ENCODE measurements at regions not wholly inside any gene's neighbourhood (a gene's known extent, or its start where the extent isn't known, plus 50 kb on each side); places are given as distances from the start of the nearest gene placed in this dataset.

GRCh38 chr1:47679826-47680225, 242.0 kb downstream of the FOXD2 start:
- TF ChIP-seq EZH2 (IDR thresholded peaks at IDR 0.05; ENCODE audit: insufficient read depth, poor library complexity, severe bottlenecking) (no peak), EZH2phosphoT487 (IDR thresholded peaks at IDR 0.05; ENCODE audit: insufficient read depth, low read depth) (no peak)
- Histone ChIP-seq H3K79me2 (ENCODE audit: insufficient read depth) (no peaks in the 10 kb centered on the region), H3K27ac (no peak overlapping the region), H3K9me2 (ENCODE audit: insufficient read depth) (no peaks in the 10 kb centered on the region), H3K9ac (no peak overlapping the region), H3K4me1 (ENCODE audit: insufficient read depth) (no peaks in the 10 kb centered on the region), H3K27me3 (replicated peaks; ENCODE audit: insufficient read depth) (no peaks in the 10 kb centered on the region; the same call in 1 of the 2 replicates), H3K36me3 (ENCODE audit: low read depth) (no peaks in the 10 kb centered on the region), H4K20me1 (ENCODE audit: insufficient read depth) (no peaks in the 10 kb centered on the region), H3K4me3 (no peak overlapping the region), H3K4me2 (ENCODE audit: unreplicated experiment) (no peak overlapping the region), H3F3A (ENCODE audit: insufficient read depth) (no peaks in the 10 kb centered on the region), H3K9me3 (ENCODE audit: low read depth) (no peaks in the 10 kb centered on the region), H2AFZ (no peak overlapping the region)
- in situ Hi-C loops (cut with MboI), result no loop called here
- DNase-seq, result no peak
- 84 to 92% methylated on average over 7 of the region's 7 CpGs for WGBS, 2 experiments (ENCODE audit: low coverage in 1 of 2, low lambda C conversion rate in 2 of 2, missing lambda C conversion rate in 2 of 2)

GRCh38 chr1:47680815-47681475, 243.1 kb downstream of the FOXD2 start:
- no peaks in the 10 kb centered on the region for H3K9me2 ChIP-seq (ENCODE audit: insufficient read depth)
- H4K20me1 ChIP-seq (ENCODE audit: insufficient read depth), result no peaks in the 10 kb centered on the region
- no peak overlapping the region for H3K27ac ChIP-seq
- no peaks in the 10 kb centered on the region for H3K79me2 ChIP-seq (ENCODE audit: insufficient read depth)
- WGBS, 2 experiments (ENCODE audit: low coverage in 1 of 2, low lambda C conversion rate in 2 of 2, missing lambda C conversion rate in 2 of 2), result 58 to 62% methylated on average over 10 of the region's 10 CpGs
- no peak for DNase-seq
- H3K9ac ChIP-seq, result no peak overlapping the region
- H3K4me2 ChIP-seq (ENCODE audit: unreplicated experiment), result no peak overlapping the region
- H3K27me3 ChIP-seq (replicated peaks; ENCODE audit: insufficient read depth), result no peaks in the 10 kb centered on the region; the same call in none of the 2 replicates
- no peak overlapping the region for H3K4me3 ChIP-seq
- H3K36me3 ChIP-seq (ENCODE audit: low read depth), result no peaks in the 10 kb centered on the region
- H3F3A ChIP-seq (ENCODE audit: insufficient read depth), result no peaks in the 10 kb centered on the region
- in situ Hi-C loops (cut with MboI), result no loop called here
- TF ChIP-seq EZH2 (IDR thresholded peaks at IDR 0.05; ENCODE audit: insufficient read depth, poor library complexity, severe bottlenecking) (no peak), EZH2phosphoT487 (IDR thresholded peaks at IDR 0.05; ENCODE audit: insufficient read depth, low read depth) (no peak)
- no peaks in the 10 kb centered on the region for H3K9me3 ChIP-seq (ENCODE audit: low read depth)
- H3K4me1 ChIP-seq (ENCODE audit: insufficient read depth), result no peaks in the 10 kb centered on the region
- no peak overlapping the region for H2AFZ ChIP-seq

GRCh38 chr1:47681735-47682134, 243.9 kb downstream of the FOXD2 start:
- H4K20me1 ChIP-seq (ENCODE audit: insufficient read depth), result no peaks in the 10 kb centered on the region
- H3K27ac ChIP-seq, result no peak overlapping the region
- TF ChIP-seq EZH2phosphoT487 (IDR thresholded peaks at IDR 0.05; ENCODE audit: insufficient read depth, low read depth) (no peak), EZH2 (IDR thresholded peaks at IDR 0.05; ENCODE audit: insufficient read depth, poor library complexity, severe bottlenecking) (no peak)
- H3K27me3 ChIP-seq (replicated peaks; ENCODE audit: insufficient read depth), result no peaks in the 10 kb centered on the region; the same call in none of the 2 replicates
- no peaks in the 10 kb centered on the region for H3F3A ChIP-seq (ENCODE audit: insufficient read depth)
- no peak overlapping the region for H3K9ac ChIP-seq
- no peak overlapping the region for H3K4me2 ChIP-seq (ENCODE audit: unreplicated experiment)
- H3K4me1 ChIP-seq (ENCODE audit: insufficient read depth), result no peaks in the 10 kb centered on the region
- no peak overlapping the region for H3K4me3 ChIP-seq
- no peak for DNase-seq
- H3K9me3 ChIP-seq (ENCODE audit: low read depth), result no peaks in the 10 kb centered on the region
- no peaks in the 10 kb centered on the region for H3K36me3 ChIP-seq (ENCODE audit: low read depth)
- no peak overlapping the region for H2AFZ ChIP-seq
- WGBS, 2 experiments (ENCODE audit: low coverage in 1 of 2, low lambda C conversion rate in 2 of 2, missing lambda C conversion rate in 2 of 2), result 64 to 68% methylated on average over 4 of the region's 4 CpGs
- H3K79me2 ChIP-seq (ENCODE audit: insufficient read depth), result no peaks in the 10 kb centered on the region
- no peaks in the 10 kb centered on the region for H3K9me2 ChIP-seq (ENCODE audit: insufficient read depth)
- in situ Hi-C loops (cut with MboI), result no loop called here

- 36 to 54% methylated on average over 7 of the region's 7 CpGs for WGBS, 2 experiments (ENCODE audit: low coverage in 1 of 2, low lambda C conversion rate in 2 of 2, missing lambda C conversion rate in 2 of 2)
Observed at GRCh38 chr1:47682198-47682597, 244.4 kb downstream of the FOXD2 start.

More at GRCh38 chr1:47682198-47682597, 244.4 kb downstream of the FOXD2 start:
- Histone ChIP-seq H3K79me2 (ENCODE audit: insufficient read depth) (no peaks in the 10 kb centered on the region), H3F3A (ENCODE audit: insufficient read depth) (no peaks in the 10 kb centered on the region), H3K9me3 (ENCODE audit: low read depth) (no peaks in the 10 kb centered on the region), H3K36me3 (ENCODE audit: low read depth) (no peaks in the 10 kb centered on the region), H3K4me1 (ENCODE audit: insufficient read depth) (no peaks in the 10 kb centered on the region), H3K4me3 (no peak overlapping the region), H3K9me2 (ENCODE audit: insufficient read depth) (no peaks in the 10 kb centered on the region), H3K4me2 (ENCODE audit: unreplicated experiment) (no peak overlapping the region), H3K27me3 (replicated peaks; ENCODE audit: insufficient read depth) (no peaks in the 10 kb centered on the region; the same call in none of the 2 replicates), H3K27ac (no peak overlapping the region), H3K9ac (no peak overlapping the region), H2AFZ (no peak overlapping the region), H4K20me1 (ENCODE audit: insufficient read depth) (no peaks in the 10 kb centered on the region)
- in situ Hi-C loops (cut with MboI), result no loop called here
- TF ChIP-seq EZH2phosphoT487 (IDR thresholded peaks at IDR 0.05; ENCODE audit: insufficient read depth, low read depth), result no peak
- TF ChIP-seq EZH2 (IDR thresholded peaks at IDR 0.05; ENCODE audit: insufficient read depth, poor library complexity, severe bottlenecking), result no peak
- DNase-seq, result no peak
